HCT116 (cell line): ENCODE measurements at regions not wholly inside any gene's neighbourhood (a gene's known extent, or its start where the extent isn't known, plus 50 kb on each side); places are given as distances from the start of the nearest gene placed in this dataset.

Source experiments
- ATAC-seq: fragments of 200-7000 bp; cut with Tn5 transposase; 2 replicates; pipeline ENCODE4 v1.9.1; 2020; ENCODE audit warnings: mild to moderate bottlenecking, moderate library complexity
- BruUV-seq: library from RNA; stranded (reverse); fragments of 400-500 nt; replicated peaks from 2 replicates; lab custom pipeline; 2021; lab: Mats Ljungman, UMichigan
- CTCF ChIA-PET: fragments of 300-600 bp; sonication (Branson Sonifier 250); formaldehyde crosslinking; loops from one replicate; lab custom pipeline; 2021; ENCODE audit warnings: antibody characterized with exemption; lab: Charles Lee
- POLR2A ChIA-PET: fragments of 300-600, 350-600 bp; sonication (Branson Sonifier 250); formaldehyde crosslinking; loops from one replicate; lab custom pipeline; 2021; ENCODE audit warnings: antibody characterized with exemption; lab: Charles Lee
- RAD21 ChIA-PET, 2 experiments: fragments of 300-600 bp; sonication (Branson Sonifier 250); formaldehyde crosslinking; loops; one replicate each; lab custom pipeline; 2023; ENCODE audit warnings: low total read pairs in 2 of 2; ENCODE audit not compliant: uncharacterized antibody in 2 of 2, unreplicated experiment in 2 of 2, low non-redundant PET in 1 of 2; lab: Charles Lee
- DNase-seq: peaks from one replicate; pipeline ENCODE4 v3.0.0-alpha.2; 2010; ENCODE audit warnings: low read depth, low spot score
- H2AFZ ChIP-seq: fragments of 200-600 bp; shearing (Covaris generic), sonication (generic); 2 replicates; pipeline ENCODE4 v1.6.1; 2017; ENCODE audit warnings: low read depth, mixed run types, mixed read lengths, antibody characterized with exemption, low read length; ENCODE audit not compliant: poor library complexity, severe bottlenecking
- H3K27ac ChIP-seq: 2 replicates; pipeline ENCODE4 v1.5.1; 2012; ENCODE audit warnings: low read depth, low read length
- H3K27me3 ChIP-seq: fragments of 200-600 bp; sonication (generic); 2 replicates; pipeline ENCODE4 v1.6.1; 2016; ENCODE audit warnings: mixed run types, low read length, mixed read lengths; ENCODE audit not compliant: insufficient read depth
- H3K36me3 ChIP-seq, 2 experiments: fragments of 200-500 bp in 1 of 2; fragments of 200-600 bp in 1 of 2; sonication (Bioruptor generic) in 1 of 2; sonication (generic) in 1 of 2; 2 replicates each; pipeline versions ENCODE4 v1.5.1 to v1.6.1; 2014 to 2016; ENCODE audit warnings: low read length in 2 of 2, inconsistent platforms in 1 of 2, mixed read lengths in 1 of 2, mixed run types in 1 of 2; ENCODE audit not compliant: insufficient read depth in 2 of 2, control insufficient read depth in 1 of 2
- H3K4me1 ChIP-seq, 2 experiments: fragments of 200-600 bp in 1 of 2; sonication (generic) in 1 of 2; 2 replicates each; pipeline versions ENCODE4 v1.5.1 to v1.6.1; 2012 to 2017; ENCODE audit warnings: low read length in 2 of 2, inconsistent platforms in 1 of 2, mild to moderate bottlenecking in 1 of 2, mixed read lengths in 1 of 2, mixed run types in 1 of 2, moderate library complexity in 1 of 2; ENCODE audit not compliant: insufficient read depth in 2 of 2, control insufficient read depth in 1 of 2
- H3K4me2 ChIP-seq: fragments of 200-600 bp; sonication (generic); 2 replicates; pipeline ENCODE4 v1.6.1; 2017; ENCODE audit warnings: mixed run types, low read length, mixed read lengths
- H3K4me3 ChIP-seq, 2 experiments: fragments of 200-600 bp in 1 of 2; sonication (generic) in 1 of 2; replicated peaks in 1 of 2; 2 replicates each; pipeline ENCODE4 v1.5.1; 2011 to 2016; ENCODE audit warnings: low read length in 2 of 2, control low read depth in 1 of 2, low read depth in 1 of 2, mild to moderate bottlenecking in 1 of 2, mixed read lengths in 1 of 2, mixed run types in 1 of 2
- H3K79me2 ChIP-seq: fragments of 200-600 bp; sonication (generic); 2 replicates; pipeline ENCODE4 v1.6.1; 2017; ENCODE audit warnings: mild to moderate bottlenecking, mixed run types, low read length, moderate library complexity, mixed read lengths; ENCODE audit not compliant: insufficient read depth
- H3K9ac ChIP-seq: fragments of 200-600 bp; sonication (generic); 2 replicates; pipeline ENCODE4 v1.6.1; 2016; ENCODE audit warnings: low read length, mixed read lengths
- H3K9me2 ChIP-seq: fragments of 200-600 bp; sonication (generic), shearing (Covaris generic); 2 replicates; pipeline ENCODE4 v1.6.1; 2017; ENCODE audit warnings: mixed run types, mild to moderate bottlenecking, moderate library complexity; ENCODE audit not compliant: insufficient read depth
- H3K9me3 ChIP-seq, 2 experiments: fragments of 200-500 bp in 1 of 2; fragments of 200-600 bp in 1 of 2; sonication (Bioruptor generic) in 1 of 2; sonication (generic) in 1 of 2; 2 replicates each; pipeline ENCODE4 v1.6.1; 2014 to 2017; ENCODE audit warnings: low read length in 2 of 2, mixed read lengths in 2 of 2, inconsistent platforms in 1 of 2, low read depth in 1 of 2, mild to moderate bottlenecking in 1 of 2, mixed run types in 1 of 2, moderate library complexity in 1 of 2; ENCODE audit not compliant: control insufficient read depth in 1 of 2, insufficient read depth in 1 of 2
- H4K20me1 ChIP-seq: fragments of 200-600 bp; sonication (generic), shearing (Covaris generic); 2 replicates; pipeline ENCODE4 v1.6.1; 2017; ENCODE audit warnings: mixed run types, mild to moderate bottlenecking, moderate library complexity; ENCODE audit not compliant: insufficient read depth
- CBX3 ChIP-seq: IDR thresholded peaks from 2 replicates; pipeline ENCODE4 v1.6.1; 2012; ENCODE audit warnings: low read depth
- CEBPB ChIP-seq: IDR thresholded peaks from 2 replicates; pipeline ENCODE4 v1.6.1; 2012; ENCODE audit warnings: low read depth
- ELF1 ChIP-seq: IDR thresholded peaks from 2 replicates; pipeline ENCODE4 v1.6.1; 2012; ENCODE audit warnings: low read depth, borderline replicate concordance
- FOSL1 ChIP-seq: IDR thresholded peaks from 2 replicates; pipeline ENCODE4 v1.6.1; 2012; ENCODE audit warnings: low read depth
- JUND ChIP-seq: IDR thresholded peaks from 2 replicates; pipeline ENCODE4 v1.6.1; 2012
- POLR2A ChIP-seq: IDR thresholded peaks from 2 replicates; pipeline ENCODE4 v1.7.0; 2011; ENCODE audit warnings: borderline replicate concordance; ENCODE audit not compliant: insufficient read depth, insufficient read length; ENCODE audit errors: extremely low read depth
- RAD21 ChIP-seq: IDR thresholded peaks from 2 replicates; pipeline ENCODE4 v1.6.1; 2012; ENCODE audit warnings: low read depth, mild to moderate bottlenecking
- SP1 ChIP-seq: IDR thresholded peaks from 2 replicates; pipeline ENCODE4 v1.6.1; 2012; ENCODE audit warnings: low read depth
- SRF ChIP-seq: IDR thresholded peaks from 2 replicates; pipeline ENCODE4 v1.6.1; 2012; ENCODE audit warnings: low read depth
- TCF7L2 ChIP-seq: IDR thresholded peaks from 2 replicates; pipeline ENCODE4 v1.7.0; 2011; ENCODE audit warnings: borderline replicate concordance, inconsistent platforms; ENCODE audit not compliant: insufficient read depth, insufficient read length; ENCODE audit errors: extremely low read depth
- ZBTB33 ChIP-seq: IDR thresholded peaks from 2 replicates; pipeline ENCODE4 v1.6.1; 2011; ENCODE audit warnings: mild to moderate bottlenecking, low read length, moderate library complexity; ENCODE audit not compliant: insufficient replicate concordance; ENCODE audit errors: extremely low read depth
- ZFX ChIP-seq: fragments of 450-650 bp; IDR thresholded peaks from 2 replicates; pipeline ENCODE4 v1.6.1; 2017
- intact Hi-C: fragments of 100-400 bp; cut with micrococcal nuclease; formaldehyde crosslinking; loops from 2 replicates; pipeline ENCODE4 v1.10.0; 2022
- TF ChIP-seq, protein P1 (sequence below): IDR thresholded peaks from 2 replicates; pipeline ENCODE4 v1.6.1; 2012

GRCh38 chr6:91465393-91465792, 878.5 kb upstream of the MAP3K7 start:
- Histone ChIP-seq H3K27me3 (no peaks in the 10 kb centered on the region), H2AFZ (no peak overlapping the region), H3K4me1 (no peaks in the 10 kb centered on the region), H3K4me2 (no peak overlapping the region), H3K9me2 (no peaks in the 10 kb centered on the region), H3K9ac (no peak overlapping the region), H3K4me3 (no peak overlapping the region), H4K20me1 (no peaks in the 10 kb centered on the region), H3K79me2 (no peaks in the 10 kb centered on the region), H3K36me3 (no peaks in the 10 kb centered on the region), H3K9me3 (peaks cover 7 to 11% of the 10 kb centered on the region in 2 experiments; a peak in 2 of 4 replicates), H3K27ac (no peak overlapping the region)
- ATAC-seq (no peak), DNase-seq (no peak)
- CTCF ChIA-PET = no interaction called here
- RAD21 ChIA-PET = no interaction called here
- TF ChIP-seq SRF = no peak
- TF ChIP-seq ZFX = no peak
- no peak for TF ChIP-seq RAD21
- no peak for TF ChIP-seq CBX3
- no peak for TF ChIP-seq POLR2A
- no peak for TF ChIP-seq ELF1
- no peak for TF ChIP-seq TCF7L2
- TF ChIP-seq JUND = no peak
- TF ChIP-seq, protein P1, sequence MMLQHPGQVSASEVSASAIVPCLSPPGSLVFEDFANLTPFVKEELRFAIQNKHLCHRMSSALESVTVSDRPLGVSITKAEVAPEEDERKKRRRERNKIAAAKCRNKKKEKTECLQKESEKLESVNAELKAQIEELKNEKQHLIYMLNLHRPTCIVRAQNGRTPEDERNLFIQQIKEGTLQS = no peak
- no peak for TF ChIP-seq FOSL1
- TF ChIP-seq ZBTB33 = no peak
- no peak for TF ChIP-seq SP1
- no peak for TF ChIP-seq CEBPB
- no TSS peak for BruUV-seq
- POLR2A ChIA-PET = no interaction called here
- intact Hi-C loops = no loop called here
